NCI-H748 (cell line): ENCODE measurements at regions not wholly inside any gene's neighbourhood (a gene's known extent, or its start where the extent isn't known, plus 50 kb on each side); places are given as distances from the start of the nearest gene placed in this dataset.
"Not testable (repeated sequence)": the region's sequence is repeated elsewhere in the genome, so short reads cannot be mapped to it uniquely, and the experiment has no call there.

Source experiments
- DNase-seq: peaks from one replicate; lab custom pipeline; 2025; ENCODE audit not compliant: unreplicated experiment; lab: John Stamatoyannopoulos, UW

- no peak for DNase-seq
These were observed 291.3 kb upstream of the PRKD1 start for GRCh38 chr14:30218907-30219306.

- DNase-seq: no peak
These were observed 293.9 kb upstream of the PRKD1 start for GRCh38 chr14:30221546-30221945.

- peak; percentile 79 for DNase-seq
These were observed 295.7 kb upstream of the PRKD1 start for GRCh38 chr14:30223385-30223785.

- no peak for DNase-seq
These were observed 296.3 kb upstream of the PRKD1 start for GRCh38 chr14:30223966-30224365.

- no peak for DNase-seq
These were observed 297.5 kb upstream of the PRKD1 start for GRCh38 chr14:30225176-30225575.

- no peak for DNase-seq
These were observed 299.8 kb upstream of the PRKD1 start for GRCh38 chr14:30227436-30227835.

- no peak for DNase-seq
These were observed 300.2 kb upstream of the PRKD1 start for GRCh38 chr14:30227876-30228275.

GRCh38 chr14:30230719-30231118, 303.1 kb upstream of the PRKD1 start:
- DNase-seq: no peak

GRCh38 chr14:30234966-30235365, 307.3 kb upstream of the PRKD1 start:
- no peak for DNase-seq

- no peak for DNase-seq
These were observed 307.8 kb upstream of the PRKD1 start for GRCh38 chr14:30235485-30235884.

- no peak for DNase-seq
These were observed 311.3 kb upstream of the PRKD1 start for GRCh38 chr14:30238936-30239335.

- DNase-seq: peak; percentile 75
These were observed 312.4 kb upstream of the PRKD1 start for GRCh38 chr14:30240018-30240417.

- peak; percentile 20 for DNase-seq
These were observed 313.0 kb upstream of the PRKD1 start for GRCh38 chr14:30240685-30241084.

GRCh38 chr14:30242744-30243143, 315.1 kb upstream of the PRKD1 start:
- peak; percentile 87 for DNase-seq

- peak; percentile 97 for DNase-seq
These were observed 315.6 kb upstream of the PRKD1 start for GRCh38 chr14:30243207-30243606.

- DNase-seq: peak; percentile 12
These were observed 315.2 kb upstream of the G2E3 start for GRCh38 chr14:30243805-30244204.

GRCh38 chr14:30244348-30244747, 314.6 kb upstream of the G2E3 start:
- not testable (repeated sequence) for DNase-seq

- no peak for DNase-seq
These were observed 307.9 kb upstream of the G2E3 start for GRCh38 chr14:30251017-30251416.

- DNase-seq: no peak
These were observed 307.3 kb upstream of the G2E3 start for GRCh38 chr14:30251557-30252100.

- DNase-seq: no peak
These were observed 306.8 kb upstream of the G2E3 start for GRCh38 chr14:30252151-30252550.

- DNase-seq: no peak
These were observed 305.9 kb upstream of the G2E3 start for GRCh38 chr14:30252783-30253674.

- DNase-seq: no peak
These were observed 302.3 kb upstream of the G2E3 start for GRCh38 chr14:30256627-30257026.
